HepG2 (cell line): ENCODE measurements at regions not wholly inside any gene's neighbourhood (a gene's known extent, or its start where the extent isn't known, plus 50 kb on each side); places are given as distances from the start of the nearest gene placed in this dataset.
A peak's percentile ranks its signal among the peaks of the same experiment; 100 is the strongest.

Experiments used
- AGO1 ChIP-seq: fragments of 200-400 bp; formaldehyde crosslinking; IDR thresholded peaks from 2 replicates; pipeline ENCODE4 v1.6.1; 2017; ENCODE audit warnings: mild to moderate bottlenecking, low read depth, low read length, moderate library complexity; ENCODE audit not compliant: poor library complexity, severe bottlenecking
- CCDC6 ChIP-seq: sonication (generic); formaldehyde crosslinking; IDR thresholded peaks from 2 replicates; pipeline ENCODE4 v1.8.1; 2022; ENCODE audit warnings: mild to moderate bottlenecking, missing genetic modification reagents, moderate library complexity
- E2F5 ChIP-seq: sonication (generic); formaldehyde crosslinking; conservative IDR thresholded peaks from 2 replicates; pipeline ENCODE4 v1.4.0; 2020; ENCODE audit warnings: missing genetic modification reagents
- GATAD2A ChIP-seq: IDR thresholded peaks from 2 replicates; pipeline ENCODE4 v1.6.1; 2016
- RBAK ChIP-seq: sonication (generic); formaldehyde crosslinking; IDR thresholded peaks from 2 replicates; pipeline ENCODE4 v1.5.1; 2020; ENCODE audit warnings: mild to moderate bottlenecking, missing genetic modification reagents
- RERE ChIP-seq: IDR thresholded peaks from 2 replicates; pipeline ENCODE4 v1.6.1; 2016; ENCODE audit warnings: low read depth, missing genetic modification reagents, missing compliant biosample characterization
- ZFY ChIP-seq: sonication (generic); formaldehyde crosslinking; IDR thresholded peaks from 2 replicates; pipeline ENCODE4 v1.4.0; 2020; ENCODE audit warnings: missing genetic modification reagents
- ZNF12 ChIP-seq: sonication (generic); formaldehyde crosslinking; IDR thresholded peaks from 2 replicates; pipeline ENCODE4 v1.5.0; 2020; ENCODE audit warnings: missing genetic modification reagents
- ZNF274 ChIP-seq: sonication (generic); formaldehyde crosslinking; IDR thresholded peaks from 2 replicates; pipeline ENCODE4 v1.5.1; 2020; ENCODE audit warnings: mild to moderate bottlenecking, missing genetic modification reagents
- ZNF549 ChIP-seq: sonication (generic); formaldehyde crosslinking; IDR thresholded peaks from 2 replicates; pipeline ENCODE4 v1.5.0; 2020; ENCODE audit warnings: missing genetic modification reagents
- TF ChIP-seq, protein P1 (sequence below): sonication (generic); formaldehyde crosslinking; IDR thresholded peaks from 2 replicates; pipeline ENCODE4 v1.5.1; 2020; ENCODE audit warnings: missing genetic modification reagents, mild to moderate bottlenecking, borderline replicate concordance

DNA sequence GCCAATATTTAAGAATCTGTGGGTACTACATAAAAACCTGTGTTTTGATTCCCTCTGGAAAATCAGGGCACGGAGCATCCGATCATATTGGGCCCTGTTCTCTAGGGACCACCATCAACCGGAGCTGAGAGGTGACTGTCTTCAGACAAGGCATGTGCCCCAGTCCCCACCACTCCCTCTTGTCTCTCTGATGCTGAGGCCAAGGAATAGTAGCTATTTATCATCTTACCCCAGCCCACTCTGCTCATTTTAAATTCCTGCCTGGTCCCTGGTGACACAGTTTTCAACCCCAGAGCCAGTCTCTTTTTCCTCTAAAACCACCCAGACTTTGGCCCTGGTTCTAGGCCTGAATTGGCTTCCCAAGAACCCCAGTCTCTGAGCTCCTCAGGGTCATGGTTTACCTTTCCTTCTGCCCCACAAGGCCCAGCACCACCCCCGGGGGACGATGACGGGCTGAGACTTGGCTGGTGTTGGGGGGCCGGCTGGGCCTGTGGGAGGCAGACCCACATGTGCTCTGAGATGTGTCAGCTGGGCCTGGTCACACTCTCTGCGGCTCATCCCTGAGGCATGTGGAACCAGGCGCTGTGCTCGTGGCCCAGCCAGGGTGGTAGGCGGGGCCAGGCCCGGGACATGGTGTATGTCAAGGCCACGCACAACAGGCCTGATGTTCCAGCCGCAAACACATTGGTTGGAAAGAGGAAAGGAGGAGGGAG lies 114.4 kb downstream of the CEBPB start (continued):
- peak; percentile 99 for TF ChIP-seq ZFY (CRISPR knock-in tag)
- peak; percentile 94 for TF ChIP-seq GATAD2A (CRISPR knock-in tag)
- TF ChIP-seq ZNF12 = peak; percentile 89
- peak; percentile 98 for TF ChIP-seq CCDC6 (CRISPR knock-in tag)
- TF ChIP-seq E2F5 (CRISPR knock-in tag) = peak; percentile 64
- TF ChIP-seq, protein P1, sequence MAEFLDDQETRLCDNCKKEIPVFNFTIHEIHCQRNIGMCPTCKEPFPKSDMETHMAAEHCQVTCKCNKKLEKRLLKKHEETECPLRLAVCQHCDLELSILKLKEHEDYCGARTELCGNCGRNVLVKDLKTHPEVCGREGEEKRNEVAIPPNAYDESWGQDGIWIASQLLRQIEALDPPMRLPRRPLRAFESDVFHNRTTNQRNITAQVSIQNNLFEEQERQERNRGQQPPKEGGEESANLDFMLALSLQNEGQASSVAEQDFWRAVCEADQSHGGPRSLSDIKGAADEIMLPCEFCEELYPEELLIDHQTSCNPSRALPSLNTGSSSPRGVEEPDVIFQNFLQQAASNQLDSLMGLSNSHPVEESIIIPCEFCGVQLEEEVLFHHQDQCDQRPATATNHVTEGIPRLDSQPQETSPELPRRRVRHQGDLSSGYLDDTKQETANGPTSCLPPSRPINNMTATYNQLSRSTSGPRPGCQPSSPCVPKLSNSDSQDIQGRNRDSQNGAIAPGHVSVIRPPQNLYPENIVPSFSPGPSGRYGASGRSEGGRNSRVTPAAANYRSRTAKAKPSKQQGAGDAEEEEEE (CRISPR knock-in tag) = peak; percentile 100
- 0 out of 2 replicates have a peak, but pooled peaks have one; percentile 72 for TF ChIP-seq RBAK
- no peak for TF ChIP-seq AGO1
- TF ChIP-seq ZNF549 (CRISPR knock-in tag) = no peak
- peak; percentile 100 for TF ChIP-seq ZNF274 (CRISPR knock-in tag)
- TF ChIP-seq RERE (CRISPR knock-in tag) = peak; percentile 86; the same call in 1 of the 2 replicates
